Amniotic epithelial cell (primary cell): ENCODE measurements at regions not wholly inside any gene's neighbourhood (a gene's known extent, or its start where the extent isn't known, plus 50 kb on each side); places are given as distances from the start of the nearest gene placed in this dataset.
A peak's percentile ranks its signal among the peaks of the same experiment; 100 is the strongest.

ENCODE experiments used
- DNase-seq: peaks from one replicate; pipeline ENCODE4 v3.0.0-alpha.2; 2010; ENCODE audit warnings: low read depth

GRCh38 chr6:149149653-149150052 is 167.9 kb upstream of the TAB2 start:
- DNase-seq: no peak

GRCh38 chr6:149150301-149150700 is 167.2 kb upstream of the TAB2 start:
- DNase-seq: no peak

- DNase-seq: peak; percentile 36
These were observed 166.6 kb upstream of the TAB2 start for GRCh38 chr6:149150801-149151398.

- no peak for DNase-seq
These were observed 165.0 kb upstream of the TAB2 start for GRCh38 chr6:149152521-149152920.

- DNase-seq: no peak
These were observed 164.4 kb upstream of the TAB2 start for GRCh38 chr6:149153100-149153499.

GRCh38 chr6:149153693-149154092 is 163.8 kb upstream of the TAB2 start:
- no peak for DNase-seq

- DNase-seq: no peak
These were observed 163.2 kb upstream of the TAB2 start for GRCh38 chr6:149154261-149154821.

- DNase-seq: no peak
These were observed 160.4 kb upstream of the TAB2 start for GRCh38 chr6:149157126-149157525.

- DNase-seq: no peak
These were observed 159.4 kb upstream of the TAB2 start for GRCh38 chr6:149158076-149158475.

- no peak for DNase-seq
These were observed 156.6 kb upstream of the TAB2 start for GRCh38 chr6:149160943-149161342.

GRCh38 chr6:149162924-149163323 is 154.6 kb upstream of the TAB2 start:
- no peak for DNase-seq

GRCh38 chr6:149164199-149164750 is 153.2 kb upstream of the TAB2 start:
- no peak for DNase-seq

- no peak for DNase-seq
These were observed 151.2 kb upstream of the TAB2 start for GRCh38 chr6:149166336-149166735.

GRCh38 chr6:149166747-149167146 is 150.8 kb upstream of the TAB2 start:
- DNase-seq: no peak

- no peak for DNase-seq
These were observed 148.5 kb upstream of the TAB2 start for GRCh38 chr6:149168968-149169367.

- no peak for DNase-seq
These were observed 147.6 kb upstream of the TAB2 start for GRCh38 chr6:149169761-149170511.

- DNase-seq: no peak
These were observed 146.7 kb upstream of the TAB2 start for GRCh38 chr6:149170564-149171452.

- DNase-seq: no peak
These were observed 144.3 kb upstream of the TAB2 start for GRCh38 chr6:149173222-149173621.

- no peak for DNase-seq
These were observed 142.6 kb upstream of the TAB2 start for GRCh38 chr6:149174962-149175361.

- no peak for DNase-seq
These were observed 140.4 kb upstream of the TAB2 start for GRCh38 chr6:149176971-149177667.

GRCh38 chr6:149179431-149179830 is 138.1 kb upstream of the TAB2 start:
- DNase-seq: no peak

- DNase-seq: no peak
These were observed 136.2 kb upstream of the TAB2 start for GRCh38 chr6:149181304-149181703.
